ENCODE measurements at regions not wholly inside any gene's neighbourhood (a gene's known extent, or its start where the extent isn't known, plus 50 kb on each side); places are given as distances from the start of the nearest gene placed in this dataset.

DNA sequence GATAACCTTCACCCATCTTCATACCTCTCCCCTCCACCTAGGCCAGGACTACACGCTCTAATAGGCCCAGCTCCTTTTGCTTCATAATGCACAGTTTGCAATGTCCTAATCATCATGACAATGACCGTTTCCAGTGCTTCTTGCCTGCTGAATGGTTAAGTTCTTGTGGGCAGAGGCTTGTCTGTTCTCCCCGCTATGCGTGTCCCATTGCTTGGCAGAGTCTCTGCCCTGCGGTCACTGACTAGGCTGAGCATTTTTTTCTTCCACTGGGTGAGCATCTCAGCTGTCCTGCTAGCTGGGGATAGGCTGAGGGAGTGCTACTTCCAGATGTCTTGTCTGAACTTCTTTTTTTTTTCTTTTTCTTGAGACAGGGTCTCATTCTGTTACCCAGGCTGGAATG lies 314.7 kb downstream of the UQCRFS1 start:
- TF ChIP-seq, protein P1, sequence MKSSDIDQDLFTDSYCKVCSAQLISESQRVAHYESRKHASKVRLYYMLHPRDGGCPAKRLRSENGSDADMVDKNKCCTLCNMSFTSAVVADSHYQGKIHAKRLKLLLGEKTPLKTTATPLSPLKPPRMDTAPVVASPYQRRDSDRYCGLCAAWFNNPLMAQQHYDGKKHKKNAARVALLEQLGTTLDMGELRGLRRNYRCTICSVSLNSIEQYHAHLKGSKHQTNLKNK (CRISPR knock-in tag; IDR thresholded peaks at IDR 0.05) = no peak
- TF ChIP-seq SP1 (CRISPR knock-in tag; conservative IDR thresholded peaks at IDR 0.05) = no peak
- no peak for TF ChIP-seq CREM (CRISPR knock-in tag; IDR thresholded peaks at IDR 0.05)
- TF ChIP-seq, protein P2, sequence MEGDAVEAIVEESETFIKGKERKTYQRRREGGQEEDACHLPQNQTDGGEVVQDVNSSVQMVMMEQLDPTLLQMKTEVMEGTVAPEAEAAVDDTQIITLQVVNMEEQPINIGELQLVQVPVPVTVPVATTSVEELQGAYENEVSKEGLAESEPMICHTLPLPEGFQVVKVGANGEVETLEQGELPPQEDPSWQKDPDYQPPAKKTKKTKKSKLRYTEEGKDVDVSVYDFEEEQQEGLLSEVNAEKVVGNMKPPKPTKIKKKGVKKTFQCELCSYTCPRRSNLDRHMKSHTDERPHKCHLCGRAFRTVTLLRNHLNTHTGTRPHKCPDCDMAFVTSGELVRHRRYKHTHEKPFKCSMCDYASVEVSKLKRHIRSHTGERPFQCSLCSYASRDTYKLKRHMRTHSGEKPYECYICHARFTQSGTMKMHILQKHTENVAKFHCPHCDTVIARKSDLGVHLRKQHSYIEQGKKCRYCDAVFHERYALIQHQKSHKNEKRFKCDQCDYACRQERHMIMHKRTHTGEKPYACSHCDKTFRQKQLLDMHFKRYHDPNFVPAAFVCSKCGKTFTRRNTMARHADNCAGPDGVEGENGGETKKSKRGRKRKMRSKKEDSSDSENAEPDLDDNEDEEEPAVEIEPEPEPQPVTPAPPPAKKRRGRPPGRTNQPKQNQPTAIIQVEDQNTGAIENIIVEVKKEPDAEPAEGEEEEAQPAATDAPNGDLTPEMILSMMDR (IDR thresholded peaks at IDR 0.05) = no peak
- TF ChIP-seq, protein P3, sequence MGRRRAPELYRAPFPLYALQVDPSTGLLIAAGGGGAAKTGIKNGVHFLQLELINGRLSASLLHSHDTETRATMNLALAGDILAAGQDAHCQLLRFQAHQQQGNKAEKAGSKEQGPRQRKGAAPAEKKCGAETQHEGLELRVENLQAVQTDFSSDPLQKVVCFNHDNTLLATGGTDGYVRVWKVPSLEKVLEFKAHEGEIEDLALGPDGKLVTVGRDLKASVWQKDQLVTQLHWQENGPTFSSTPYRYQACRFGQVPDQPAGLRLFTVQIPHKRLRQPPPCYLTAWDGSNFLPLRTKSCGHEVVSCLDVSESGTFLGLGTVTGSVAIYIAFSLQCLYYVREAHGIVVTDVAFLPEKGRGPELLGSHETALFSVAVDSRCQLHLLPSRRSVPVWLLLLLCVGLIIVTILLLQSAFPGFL (CRISPR knock-in tag; IDR thresholded peaks at IDR 0.05; ENCODE audit: borderline replicate concordance) = no peak
- TF ChIP-seq, protein P4, sequence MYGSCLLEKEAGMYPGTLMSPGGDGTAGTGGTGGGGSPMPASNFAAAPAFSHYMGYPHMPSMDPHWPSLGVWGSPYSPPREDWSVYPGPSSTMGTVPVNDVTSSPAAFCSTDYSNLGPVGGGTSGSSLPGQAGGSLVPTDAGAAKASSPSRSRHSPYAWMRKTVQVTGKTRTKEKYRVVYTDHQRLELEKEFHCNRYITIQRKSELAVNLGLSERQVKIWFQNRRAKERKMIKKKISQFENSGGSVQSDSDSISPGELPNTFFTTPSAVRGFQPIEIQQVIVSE (CRISPR knock-in tag; IDR thresholded peaks at IDR 0.05; ENCODE audit: borderline replicate concordance) = no peak
- TF ChIP-seq, protein P5, sequence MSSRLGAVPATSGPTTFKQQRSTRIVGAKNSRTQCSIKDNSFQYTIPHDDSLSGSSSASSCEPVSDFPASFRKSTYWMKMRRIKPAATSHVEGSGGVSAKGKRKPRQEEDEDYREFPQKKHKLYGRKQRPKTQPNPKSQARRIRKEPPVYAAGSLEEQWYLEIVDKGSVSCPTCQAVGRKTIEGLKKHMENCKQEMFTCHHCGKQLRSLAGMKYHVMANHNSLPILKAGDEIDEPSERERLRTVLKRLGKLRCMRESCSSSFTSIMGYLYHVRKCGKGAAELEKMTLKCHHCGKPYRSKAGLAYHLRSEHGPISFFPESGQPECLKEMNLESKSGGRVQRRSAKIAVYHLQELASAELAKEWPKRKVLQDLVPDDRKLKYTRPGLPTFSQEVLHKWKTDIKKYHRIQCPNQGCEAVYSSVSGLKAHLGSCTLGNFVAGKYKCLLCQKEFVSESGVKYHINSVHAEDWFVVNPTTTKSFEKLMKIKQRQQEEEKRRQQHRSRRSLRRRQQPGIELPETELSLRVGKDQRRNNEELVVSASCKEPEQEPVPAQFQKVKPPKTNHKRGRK (CRISPR knock-in tag; IDR thresholded peaks at IDR 0.05; ENCODE audit: borderline replicate concordance) = no peak
- TF ChIP-seq, protein P6, sequence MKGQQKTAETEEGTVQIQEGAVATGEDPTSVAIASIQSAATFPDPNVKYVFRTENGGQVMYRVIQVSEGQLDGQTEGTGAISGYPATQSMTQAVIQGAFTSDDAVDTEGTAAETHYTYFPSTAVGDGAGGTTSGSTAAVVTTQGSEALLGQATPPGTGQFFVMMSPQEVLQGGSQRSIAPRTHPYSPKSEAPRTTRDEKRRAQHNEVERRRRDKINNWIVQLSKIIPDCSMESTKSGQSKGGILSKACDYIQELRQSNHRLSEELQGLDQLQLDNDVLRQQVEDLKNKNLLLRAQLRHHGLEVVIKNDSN (CRISPR knock-in tag; IDR thresholded peaks at IDR 0.05) = no peak

Data from WTC11 (cell line).